Progenitor cell of endocrine pancreas (in vitro differentiated cells): ENCODE measurements at regions not wholly inside any gene's neighbourhood (a gene's known extent, or its start where the extent isn't known, plus 50 kb on each side); places are given as distances from the start of the nearest gene placed in this dataset.

Source experiments
- DNase-seq: peaks from one replicate; pipeline ENCODE4 v3.0.0; 2021; ENCODE audit warnings: low spot score; ENCODE audit not compliant: unreplicated experiment
- H3K27ac Mint-ChIP-seq: 2 replicates; pipeline ENCODE4 v1.8.0; 2021; ENCODE audit warnings: mild to moderate bottlenecking, moderate library complexity, mixed read lengths
- H3K27me3 Mint-ChIP-seq: 2 replicates; pipeline ENCODE4 v1.8.0; 2021; ENCODE audit warnings: mixed read lengths
- H3K36me3 Mint-ChIP-seq: 2 replicates; pipeline ENCODE4 v1.8.0; 2022; ENCODE audit warnings: mixed read lengths; ENCODE audit not compliant: insufficient read depth
- H3K4me1 Mint-ChIP-seq: 2 replicates; pipeline ENCODE4 v1.8.0; 2021; ENCODE audit warnings: low read depth, mixed read lengths
- H3K4me3 Mint-ChIP-seq: 2 replicates; pipeline ENCODE4 v1.8.0; 2021; ENCODE audit warnings: low read depth, mild to moderate bottlenecking, moderate library complexity, mixed read lengths
- H3K9me3 Mint-ChIP-seq: 2 replicates; pipeline ENCODE4 v1.8.0; 2021; ENCODE audit warnings: low read depth, mixed read lengths
- TF ChIP-seq, protein P1 (sequence below): fragments of 200-600 bp; sonication (generic); IDR thresholded peaks from one replicate; pipeline ENCODE4 v1.5.0; 2021; ENCODE audit warnings: antibody characterized with exemption, mild to moderate bottlenecking; ENCODE audit not compliant: unreplicated experiment

DNA sequence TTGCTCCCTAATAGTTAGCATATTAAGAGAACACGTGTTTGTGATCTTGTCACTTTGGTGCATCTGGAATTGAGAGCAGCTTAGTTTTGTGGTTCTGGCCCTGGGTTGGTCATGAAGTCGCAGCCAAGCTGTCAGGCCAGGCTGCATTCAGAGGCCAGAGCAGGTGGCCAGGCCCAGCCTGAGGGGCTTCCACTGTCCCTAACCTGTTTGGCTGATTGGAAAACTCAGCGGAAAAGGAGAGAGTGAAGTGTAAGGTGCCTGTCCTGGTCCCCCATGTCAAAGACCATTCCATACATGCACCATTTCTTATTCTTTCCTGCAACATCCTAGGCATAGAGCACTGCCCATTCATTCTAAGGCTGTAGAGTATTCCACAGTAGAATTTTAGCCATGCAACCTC lies 111.5 kb upstream of the IGLL5 start:
- H3K36me3 Mint-ChIP-seq: no peaks in the 10 kb centered on the region
- no peak overlapping the region for H3K27ac Mint-ChIP-seq
- H3K27me3 Mint-ChIP-seq: peaks cover 9% of the 10 kb centered on the region
- no peak for DNase-seq
- TF ChIP-seq, protein P1, sequence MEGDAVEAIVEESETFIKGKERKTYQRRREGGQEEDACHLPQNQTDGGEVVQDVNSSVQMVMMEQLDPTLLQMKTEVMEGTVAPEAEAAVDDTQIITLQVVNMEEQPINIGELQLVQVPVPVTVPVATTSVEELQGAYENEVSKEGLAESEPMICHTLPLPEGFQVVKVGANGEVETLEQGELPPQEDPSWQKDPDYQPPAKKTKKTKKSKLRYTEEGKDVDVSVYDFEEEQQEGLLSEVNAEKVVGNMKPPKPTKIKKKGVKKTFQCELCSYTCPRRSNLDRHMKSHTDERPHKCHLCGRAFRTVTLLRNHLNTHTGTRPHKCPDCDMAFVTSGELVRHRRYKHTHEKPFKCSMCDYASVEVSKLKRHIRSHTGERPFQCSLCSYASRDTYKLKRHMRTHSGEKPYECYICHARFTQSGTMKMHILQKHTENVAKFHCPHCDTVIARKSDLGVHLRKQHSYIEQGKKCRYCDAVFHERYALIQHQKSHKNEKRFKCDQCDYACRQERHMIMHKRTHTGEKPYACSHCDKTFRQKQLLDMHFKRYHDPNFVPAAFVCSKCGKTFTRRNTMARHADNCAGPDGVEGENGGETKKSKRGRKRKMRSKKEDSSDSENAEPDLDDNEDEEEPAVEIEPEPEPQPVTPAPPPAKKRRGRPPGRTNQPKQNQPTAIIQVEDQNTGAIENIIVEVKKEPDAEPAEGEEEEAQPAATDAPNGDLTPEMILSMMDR: no peak
- peaks cover 4% of the 10 kb centered on the region for H3K4me1 Mint-ChIP-seq
- H3K9me3 Mint-ChIP-seq: no peaks in the 10 kb centered on the region
- H3K4me3 Mint-ChIP-seq: no peak overlapping the region

- H3K4me1 Mint-ChIP-seq: peaks cover 25% of the 10 kb centered on the region
- H3K36me3 Mint-ChIP-seq: no peaks in the 10 kb centered on the region
- H3K27ac Mint-ChIP-seq: no peak overlapping the region
- peaks cover 2% of the 10 kb centered on the region for H3K27me3 Mint-ChIP-seq
- no peaks in the 10 kb centered on the region for H3K9me3 Mint-ChIP-seq
- no peak for DNase-seq
- H3K4me3 Mint-ChIP-seq: no peak overlapping the region
- TF ChIP-seq, protein P1: no peak
Observed at GRCh38 chr22:22779213-22779612, 108.4 kb upstream of the IGLL5 start.

GRCh38 chr22:22783575-22783974 lies 104.0 kb upstream of the IGLL5 start:
- TF ChIP-seq, protein P1: no peak
- Mint-ChIP-seq H3K36me3 (no peaks in the 10 kb centered on the region), H3K4me1 (peaks cover 50% of the 10 kb centered on the region), H3K27ac (no peak overlapping the region), H3K9me3 (no peaks in the 10 kb centered on the region), H3K4me3 (no peak overlapping the region), H3K27me3 (no peaks in the 10 kb centered on the region)
- no peak for DNase-seq

- no peaks in the 10 kb centered on the region for H3K27me3 Mint-ChIP-seq
- H3K36me3 Mint-ChIP-seq: no peaks in the 10 kb centered on the region
- peaks cover 55% of the 10 kb centered on the region for H3K4me1 Mint-ChIP-seq
Observed at GRCh38 chr22:22784249-22785039, 103.2 kb upstream of the IGLL5 start.

DNA sequence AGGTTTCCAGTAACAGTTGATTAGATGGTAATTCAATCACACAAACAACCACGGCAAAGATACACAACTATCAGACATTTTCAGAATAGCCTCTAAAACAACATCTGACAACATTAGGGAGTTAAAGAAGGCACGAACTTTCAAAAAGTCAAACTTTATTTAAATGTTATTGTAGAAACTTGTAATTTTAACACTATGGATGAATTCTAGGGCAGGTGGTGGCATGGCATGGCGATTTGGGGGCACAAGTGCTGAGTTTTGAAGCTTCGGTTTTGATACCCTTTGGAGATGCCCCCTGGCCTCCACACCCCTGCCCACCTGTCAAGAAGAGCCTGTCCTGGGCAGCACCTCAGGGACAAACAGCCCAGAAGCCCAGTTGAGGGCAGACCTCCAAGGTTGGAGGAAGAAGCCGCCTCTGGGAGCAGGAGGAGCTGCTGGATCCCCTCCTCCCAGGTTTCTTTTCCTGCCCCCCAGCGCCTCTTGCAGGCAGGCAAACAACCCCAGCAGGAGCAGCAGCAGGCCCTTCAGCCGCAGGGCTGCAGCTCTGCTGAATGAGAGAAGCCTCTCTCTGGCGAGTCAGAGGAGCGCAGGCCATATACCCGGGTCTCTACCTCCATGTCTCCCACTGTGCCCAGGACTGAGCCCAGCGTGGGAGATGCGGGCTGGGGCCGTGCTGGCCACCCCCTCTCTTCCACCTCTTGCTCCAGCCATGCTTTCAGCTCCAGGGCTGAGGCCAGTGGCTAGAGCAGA lies 102.1 kb upstream of the IGLL5 start:
- Mint-ChIP-seq H3K9me3 (no peaks in the 10 kb centered on the region), H3K27ac (no peak overlapping the region), H3K4me3 (no peak overlapping the region), H3K36me3 (no peaks in the 10 kb centered on the region), H3K4me1 (peaks cover 55% of the 10 kb centered on the region), H3K27me3 (no peaks in the 10 kb centered on the region)
- TF ChIP-seq, protein P1: no peak
- no peak for DNase-seq

More at GRCh38 chr22:22784249-22785039, 103.2 kb upstream of the IGLL5 start:
- TF ChIP-seq, protein P1: peak; percentile 19
- Mint-ChIP-seq H3K9me3 (no peaks in the 10 kb centered on the region), H3K4me3 (no peak overlapping the region), H3K27ac (no peak overlapping the region)
- no peak for DNase-seq
